Hematopoietic multipotent progenitor cell treated with erythropoietin and hydrocortisone succinate and interleukin-3 and kit ligand, for 6 days (in vitro differentiated cells): ENCODE measurements at regions not wholly inside any gene's neighbourhood (a gene's known extent, or its start where the extent isn't known, plus 50 kb on each side); places are given as distances from the start of the nearest gene placed in this dataset.
"Not testable (repeated sequence)": the region's sequence is repeated elsewhere in the genome, so short reads cannot be mapped to it uniquely, and the experiment has no call there.

Experiments used
- DNase-seq: peaks from one replicate; pipeline ENCODE4 v3.0.0-alpha.2; 2015

DNA sequence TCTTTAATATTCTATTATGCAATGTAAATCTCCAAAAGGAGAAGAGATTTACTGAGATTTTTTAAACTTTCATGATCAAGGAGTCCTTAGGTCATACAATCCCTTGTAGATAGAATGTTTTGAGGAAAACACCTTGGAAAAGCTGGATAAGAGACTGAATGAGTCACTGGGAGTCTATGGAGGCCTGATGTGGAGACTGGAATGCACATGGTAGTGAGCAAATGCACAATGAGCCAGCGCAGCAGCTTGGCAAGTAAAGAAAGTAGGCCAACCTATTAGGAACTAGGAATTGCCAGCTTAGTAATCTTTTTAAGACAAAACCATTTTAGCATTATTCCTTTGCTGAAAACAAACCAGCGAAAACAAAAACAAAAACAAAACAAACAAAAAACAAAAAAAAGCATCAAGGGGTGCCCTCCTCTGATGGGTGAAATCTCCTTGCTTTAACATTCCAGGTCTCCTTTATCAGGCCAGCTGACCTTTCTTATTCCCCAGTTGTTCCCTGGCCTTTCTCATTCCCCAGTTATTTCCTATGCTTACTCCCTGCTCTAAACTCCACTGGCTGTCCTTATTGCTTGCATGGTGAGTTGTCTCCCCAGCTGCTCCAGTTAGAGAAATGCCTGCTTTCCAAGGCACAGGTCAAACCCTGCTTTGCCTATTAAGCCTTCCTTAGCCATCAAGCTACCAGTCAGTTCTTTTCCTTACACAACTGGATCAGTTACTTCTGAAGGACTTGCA lies 135.8 kb downstream of the PLCE1 start:
- DNase-seq = no peak

DNA sequence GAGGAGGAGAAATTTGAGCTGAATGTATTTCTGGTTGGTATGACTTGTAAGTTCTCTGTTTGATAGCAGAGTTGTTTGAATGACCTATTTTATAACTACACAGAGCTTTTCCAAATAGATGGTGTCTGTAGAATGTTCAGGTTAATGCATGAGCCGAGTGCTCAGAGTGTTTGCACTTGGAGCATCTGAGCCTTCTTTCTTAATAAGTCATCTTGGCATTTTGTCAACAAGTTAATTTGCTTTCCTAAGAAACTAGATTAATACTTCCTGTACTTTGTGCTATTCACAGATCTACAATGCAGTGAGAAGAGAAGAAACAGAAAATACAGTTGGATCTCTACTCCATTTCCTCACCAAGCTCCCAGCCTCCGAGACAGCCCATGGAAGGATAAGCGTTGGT lies 138.2 kb downstream of the PLCE1 start:
- DNase-seq = no peak

DNA sequence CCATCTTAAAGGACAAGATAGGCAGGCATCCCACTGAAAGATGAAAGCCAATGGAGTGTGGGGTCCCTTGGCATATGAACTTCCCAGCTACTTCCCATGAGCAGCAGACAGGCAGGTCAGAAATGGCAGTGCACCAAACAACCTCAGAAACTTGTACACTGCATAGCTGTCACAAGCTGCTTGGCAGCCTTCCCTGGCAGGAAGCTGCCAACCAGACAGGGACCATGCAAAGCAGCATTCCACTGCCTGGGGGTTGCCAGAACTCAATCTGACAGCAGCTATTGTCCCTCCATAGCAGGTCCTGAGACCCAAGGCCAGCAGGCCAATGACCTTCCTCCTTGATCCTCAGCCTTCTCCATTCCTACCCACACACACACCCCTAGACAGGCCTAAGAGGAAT lies 139.5 kb downstream of the PLCE1 start:
- no peak for DNase-seq

DNA sequence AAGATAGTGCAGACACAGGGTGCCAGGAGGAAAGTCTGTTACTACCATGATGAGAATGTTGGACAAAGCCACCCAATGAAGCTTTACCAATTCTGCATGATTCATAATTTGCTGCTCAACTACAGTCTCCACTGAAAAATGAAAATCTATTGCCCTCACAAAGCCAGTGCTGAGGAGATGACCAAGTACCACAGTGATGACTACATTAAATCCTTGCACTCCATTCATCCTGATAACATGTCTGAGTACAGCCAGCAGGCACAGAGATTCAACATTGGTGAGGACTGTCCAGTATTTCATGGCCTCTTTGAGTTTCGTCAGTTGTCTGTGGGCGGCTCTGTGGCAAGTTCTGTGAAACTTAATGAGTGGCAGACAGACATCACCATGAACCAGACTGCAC lies 144.0 kb downstream of the PLCE1 start:
- DNase-seq = no peak

DNA sequence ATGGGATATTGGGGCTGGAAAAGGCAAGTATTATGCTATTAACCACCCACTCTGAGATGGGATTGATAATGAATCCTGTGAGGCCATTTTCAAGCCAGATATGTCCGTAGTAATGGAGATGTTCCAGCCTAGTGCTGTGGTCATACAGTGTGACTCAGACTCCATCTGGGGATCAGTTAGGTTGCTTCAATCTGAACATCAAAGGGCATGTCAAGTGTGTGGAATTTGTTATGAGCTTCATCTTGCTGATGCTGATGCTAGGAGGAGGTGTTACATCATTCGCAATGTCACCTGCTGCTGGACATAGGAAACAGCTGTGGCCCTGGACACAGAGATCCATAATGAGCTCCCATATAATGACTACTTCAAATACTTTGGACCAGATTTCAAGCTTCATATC lies 144.7 kb downstream of the PLCE1 start:
- DNase-seq = no peak

DNA sequence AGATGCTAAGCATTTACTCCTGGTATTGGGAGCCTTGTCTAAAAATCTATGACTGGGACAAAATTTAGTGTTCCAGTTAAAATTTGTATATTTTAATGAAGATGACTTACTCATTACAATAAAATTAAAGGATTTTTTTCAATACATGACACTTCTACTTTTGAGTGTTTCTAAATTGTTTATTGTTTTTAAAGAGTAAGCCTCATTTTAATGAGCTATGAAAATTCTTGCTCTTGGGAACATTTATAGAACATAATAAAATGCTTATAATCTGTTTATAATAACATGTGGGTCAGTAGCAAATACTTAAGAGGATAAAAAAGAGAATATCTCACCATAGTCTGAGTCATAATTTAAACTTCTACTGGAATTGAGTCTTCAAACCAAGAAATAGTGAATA lies 149.5 kb downstream of the PLCE1 start:
- no peak for DNase-seq

DNA sequence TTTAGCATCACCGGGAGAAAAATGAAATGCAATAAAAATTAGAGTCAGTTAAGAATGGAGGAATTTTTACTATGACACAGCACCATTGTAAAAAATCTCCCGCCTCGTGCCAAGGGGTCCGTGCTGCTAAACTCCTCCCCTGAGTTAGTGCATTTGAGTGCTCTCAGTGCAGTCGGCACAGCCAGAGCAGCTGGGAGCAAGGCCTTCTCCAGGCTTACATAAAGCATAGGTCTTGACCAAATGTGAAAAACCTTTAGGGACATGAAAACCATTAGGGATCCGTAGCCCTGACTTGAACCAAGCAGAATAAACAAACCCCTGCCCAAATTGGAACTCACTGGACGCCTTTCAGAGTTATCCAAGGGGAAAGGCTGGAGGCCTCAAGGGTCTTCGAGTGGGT lies 152.6 kb downstream of the PLCE1 start:
- DNase-seq = no peak

DNA sequence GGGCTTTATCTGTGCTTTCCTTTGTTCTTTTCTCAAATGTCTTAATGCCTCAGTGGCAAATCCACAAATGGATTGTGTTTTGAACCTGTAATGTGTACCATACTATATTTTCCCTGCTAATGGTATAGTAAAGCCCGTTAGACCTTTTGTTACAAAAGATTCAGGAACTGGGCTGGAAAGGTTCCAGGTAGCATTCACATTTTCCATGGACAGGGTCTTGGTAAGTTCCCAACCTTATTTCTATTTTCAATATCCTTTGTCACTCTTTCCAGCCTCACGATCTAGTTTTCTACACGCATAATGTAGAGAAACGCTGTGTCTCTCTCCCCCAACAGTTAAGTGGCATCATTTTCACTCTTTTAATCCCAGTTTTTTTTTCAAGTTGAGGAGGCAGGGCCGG lies 153.0 kb downstream of the PLCE1 start:
- DNase-seq = no peak

DNA sequence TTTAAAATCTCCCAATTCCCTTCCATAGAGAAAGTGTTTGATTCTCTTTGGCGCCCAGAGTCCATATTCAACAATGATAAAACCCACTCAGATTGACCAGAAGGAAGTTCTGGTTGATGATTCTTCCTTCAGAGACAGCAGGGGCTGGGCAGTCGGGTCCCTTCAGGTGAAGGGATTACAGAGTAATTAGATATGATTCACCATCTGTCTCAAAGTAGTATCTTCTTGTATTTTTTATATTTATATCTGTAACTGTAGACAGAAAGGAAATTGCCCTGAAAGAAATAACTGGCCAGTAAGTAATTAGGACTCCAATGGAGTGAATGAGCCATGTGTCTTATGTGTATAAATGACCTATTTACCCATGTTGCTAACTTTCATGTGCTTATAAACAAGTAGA lies 156.0 kb downstream of the PLCE1 start:
- DNase-seq = no peak

DNA sequence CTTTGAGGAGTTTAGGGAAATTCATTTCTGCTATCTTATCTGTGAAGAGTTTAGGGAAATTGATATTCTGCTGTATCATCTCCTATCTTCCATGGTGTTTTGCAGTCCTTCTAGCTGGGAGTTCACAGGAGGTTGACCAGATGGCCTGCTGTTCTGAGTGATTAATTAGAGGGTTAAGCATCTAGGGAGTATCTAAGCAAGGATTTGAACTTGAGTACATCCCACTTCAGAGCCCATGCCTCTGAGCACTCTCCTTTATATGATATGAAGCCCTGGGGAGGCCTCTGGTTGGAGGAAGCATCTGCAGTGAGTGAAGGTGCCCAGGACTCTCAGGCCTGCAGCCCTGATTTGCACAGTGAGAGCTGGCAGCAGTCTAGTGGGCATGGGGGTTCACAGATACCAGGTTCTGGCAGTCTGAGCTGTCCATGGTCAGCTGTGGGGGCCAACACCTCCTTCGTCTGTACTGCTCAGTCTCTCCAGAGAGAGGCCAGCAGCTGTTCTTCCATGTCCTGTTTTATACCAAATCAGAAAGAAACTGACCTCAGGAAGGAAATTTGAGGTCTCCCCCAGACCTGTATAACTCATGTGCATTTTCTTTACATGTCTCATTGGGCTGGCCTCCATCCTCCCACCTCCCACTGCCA lies 156.9 kb downstream of the PLCE1 start:
- DNase-seq = no peak

DNA sequence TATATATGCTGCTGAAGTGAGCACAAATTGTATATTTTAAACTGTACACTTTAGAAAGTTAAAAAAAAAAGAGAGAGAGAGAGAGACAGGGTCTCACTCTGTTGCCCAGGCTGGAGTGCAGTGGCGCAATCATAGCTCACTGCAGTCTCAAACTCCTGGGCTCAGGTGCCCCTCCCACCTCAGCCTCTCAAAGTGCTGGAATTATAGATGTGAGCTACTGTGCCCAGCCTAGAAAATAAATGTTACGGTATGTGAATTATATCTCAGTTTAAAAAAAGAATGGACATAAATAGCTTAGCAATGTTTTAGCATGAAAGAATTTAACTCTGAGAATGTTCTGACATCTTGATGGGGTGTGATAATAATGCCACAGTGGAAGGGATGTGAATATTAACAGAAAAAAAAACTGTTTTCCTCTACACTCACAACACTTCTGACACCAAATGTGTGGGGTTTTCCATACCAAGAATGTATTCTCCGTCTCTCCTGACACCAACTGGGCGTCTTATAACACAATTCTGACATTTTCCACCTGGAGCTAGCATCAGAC lies 162.1 kb downstream of the PLCE1 start:
- no peak for DNase-seq

DNA sequence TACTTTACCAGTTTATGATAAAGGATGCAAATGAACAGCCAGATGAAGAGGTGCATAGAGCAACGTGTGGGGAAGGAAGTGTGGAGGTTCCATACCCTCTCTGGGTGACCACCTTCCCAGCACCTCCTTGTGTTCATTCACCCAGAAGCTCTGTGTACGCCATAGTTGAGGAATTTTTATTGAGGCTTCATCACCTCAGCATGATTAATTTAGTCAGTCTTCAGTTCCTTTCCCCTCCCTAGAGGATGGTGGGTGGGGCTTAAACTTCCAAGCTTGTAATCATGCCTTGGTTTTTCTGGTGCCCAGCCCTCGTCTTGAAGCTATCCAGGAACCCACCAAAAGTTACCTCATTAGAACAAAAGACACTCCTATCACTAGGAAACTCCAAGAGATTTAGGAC lies 162.7 kb downstream of the PLCE1 start:
- no peak for DNase-seq

DNA sequence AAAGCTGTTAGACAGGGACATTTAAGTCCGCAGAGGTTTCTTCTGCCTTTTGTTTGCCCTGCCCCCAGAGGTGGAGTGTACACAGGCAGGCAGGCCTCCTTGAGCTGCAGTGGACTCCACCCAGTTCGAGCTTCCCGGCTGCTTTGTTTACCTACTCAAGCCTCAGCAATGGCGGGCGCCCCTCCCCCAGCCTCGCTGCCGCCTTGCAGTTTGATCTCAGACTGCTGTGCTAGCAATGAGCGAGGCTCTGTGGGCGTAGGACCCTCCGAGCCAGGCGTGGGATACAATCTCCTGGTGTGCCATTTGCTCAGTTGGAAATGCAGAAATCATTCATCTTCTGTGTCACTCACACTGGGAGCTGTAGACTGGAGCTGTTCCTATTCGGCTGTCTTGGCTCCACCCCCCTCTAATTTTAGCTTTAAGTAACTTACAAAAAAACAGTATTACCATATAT lies 171.5 kb downstream of the PLCE1 start:
- DNase-seq = not testable (repeated sequence)

DNA sequence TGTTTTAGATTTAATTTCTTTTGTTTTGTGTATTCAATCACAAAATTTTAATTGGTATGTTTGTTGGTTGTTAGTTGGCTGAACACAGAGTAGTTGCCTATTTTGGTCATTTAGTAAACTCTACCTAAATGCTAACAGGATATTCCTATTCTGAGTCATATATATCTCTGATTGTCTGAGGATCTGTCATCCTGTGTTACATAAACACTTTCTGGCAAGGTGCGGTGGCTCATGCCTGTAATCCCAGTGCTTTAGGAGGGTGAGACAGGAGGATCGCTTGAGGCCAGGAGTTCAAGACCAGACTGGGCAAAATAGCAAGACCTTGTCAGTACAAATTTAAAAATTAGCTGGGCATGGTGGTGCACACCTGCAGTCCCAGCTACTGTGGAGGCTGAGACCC lies 178.6 kb downstream of the PLCE1 start:
- DNase-seq = no peak

DNA sequence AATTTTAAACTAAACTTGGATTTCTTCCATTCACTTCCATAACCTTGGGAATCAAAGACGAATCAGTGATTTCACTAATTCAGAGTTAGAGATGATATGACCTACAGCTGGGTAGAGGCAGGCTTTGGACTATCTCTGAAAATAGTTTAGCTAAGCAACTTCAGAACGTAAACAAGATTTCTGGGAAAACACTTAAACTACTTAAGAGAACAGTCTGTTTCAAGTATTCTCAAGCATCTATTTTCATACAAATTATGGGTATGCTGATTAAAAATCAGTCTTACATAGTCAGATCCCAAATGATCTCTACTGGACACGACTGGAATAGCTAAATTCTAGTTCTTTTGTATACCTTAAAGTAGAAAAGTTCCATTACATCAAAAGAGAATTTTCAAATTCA lies 179.9 kb downstream of the PLCE1 start:
- no peak for DNase-seq

DNA sequence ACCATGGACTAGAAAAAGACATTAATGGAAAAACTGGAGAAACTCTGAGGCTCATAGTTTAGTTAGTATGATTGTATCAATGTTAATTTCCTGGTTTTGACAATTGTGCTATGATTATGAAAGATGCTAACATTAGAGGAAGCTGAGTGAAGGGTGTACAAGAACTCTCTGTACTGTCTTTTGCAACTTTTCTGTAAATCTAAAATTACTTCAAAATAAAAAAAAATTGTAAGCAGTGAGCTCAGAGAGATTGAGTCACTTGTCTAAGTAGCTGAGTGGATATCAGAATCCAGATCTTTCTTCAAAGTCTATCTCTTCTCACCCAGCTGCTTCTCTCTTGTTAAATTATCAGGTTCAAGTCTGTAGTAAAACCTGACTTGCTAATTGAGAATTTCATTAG lies 181.1 kb downstream of the PLCE1 start:
- DNase-seq = peak; percentile 1

DNA sequence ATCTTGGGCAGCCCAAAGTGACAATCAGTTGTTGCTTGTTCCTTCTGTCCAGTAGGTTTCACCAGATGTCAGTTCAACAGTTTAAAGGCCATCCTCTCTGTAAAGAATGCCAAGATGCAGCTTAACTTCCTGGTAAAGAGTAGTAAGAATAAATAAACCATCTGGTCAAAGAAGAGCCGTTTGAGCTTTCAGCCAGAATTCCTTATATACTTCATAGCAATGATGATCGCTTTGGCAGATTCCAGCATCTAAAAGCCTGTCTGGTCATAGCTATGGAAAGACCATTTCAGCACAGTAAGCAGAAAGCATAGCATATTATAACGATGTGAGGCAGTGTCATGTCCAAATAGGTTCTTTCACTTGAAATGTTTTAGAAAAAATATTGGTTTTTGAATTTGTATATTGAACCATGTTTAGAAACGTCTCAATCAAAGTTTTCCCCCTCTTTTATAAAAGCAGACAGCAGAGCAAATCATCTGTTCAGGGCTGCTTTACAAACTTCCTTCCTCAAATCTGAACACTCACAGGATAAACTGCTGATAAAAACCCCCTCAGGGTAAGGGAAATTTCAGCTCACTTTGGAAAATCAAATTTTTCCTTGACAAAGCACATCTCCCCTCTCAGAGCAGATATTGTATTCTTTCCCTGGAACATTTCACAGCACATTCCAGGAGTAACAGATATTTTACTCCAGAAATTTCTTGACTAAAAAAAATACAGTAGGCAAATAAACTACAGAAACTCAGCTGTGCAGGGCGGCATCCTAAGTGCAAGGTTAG lies 184.1 kb downstream of the NOC3L start:
- DNase-seq = no peak

DNA sequence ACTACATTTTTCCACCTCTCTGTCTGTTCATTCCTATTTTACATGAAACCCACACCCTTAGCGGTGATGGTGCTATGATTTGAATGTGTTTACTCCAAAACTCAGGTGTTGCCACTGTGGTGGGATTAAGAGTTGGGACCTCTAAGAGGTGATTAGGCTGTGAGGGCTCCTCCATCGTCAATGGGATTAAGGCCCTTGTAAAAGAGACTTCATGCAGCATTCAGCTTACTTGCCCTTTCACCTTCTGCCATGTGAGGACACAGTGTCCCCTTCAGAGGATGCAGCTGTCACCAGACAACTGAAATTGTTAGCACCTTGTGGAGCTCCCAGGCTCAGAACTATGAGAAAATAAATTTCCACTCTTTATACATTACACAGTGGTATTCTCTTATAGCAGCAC lies 182.2 kb downstream of the NOC3L start:
- no peak for DNase-seq

DNA sequence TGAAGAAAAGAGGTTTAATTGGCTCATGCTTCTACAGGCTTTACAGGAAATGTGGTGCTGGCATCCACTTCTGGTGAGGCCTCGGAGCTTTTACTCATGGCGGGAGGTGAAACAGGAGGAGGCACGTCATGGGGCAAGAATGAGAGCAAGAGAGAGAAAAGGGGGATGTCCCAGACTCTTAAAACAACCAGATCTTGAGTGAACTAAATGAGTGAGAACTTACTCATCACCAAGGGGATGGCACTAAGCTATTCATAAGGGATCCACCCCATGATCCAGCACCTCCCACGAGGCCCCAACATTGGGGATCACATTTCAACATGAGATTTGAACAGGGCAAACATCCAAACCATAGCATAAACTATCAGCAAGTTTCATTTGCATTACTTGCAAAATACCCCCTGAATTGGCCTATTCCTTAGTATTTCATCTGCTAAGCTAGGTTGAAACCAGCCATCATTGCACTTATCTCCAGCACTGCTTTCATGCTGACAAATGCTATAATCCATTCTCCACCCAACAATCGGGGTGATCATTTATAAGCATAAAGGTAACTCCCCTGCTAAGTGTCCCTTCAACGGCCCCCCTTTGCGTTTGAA lies 179.0 kb downstream of the NOC3L start:
- DNase-seq = no peak

DNA sequence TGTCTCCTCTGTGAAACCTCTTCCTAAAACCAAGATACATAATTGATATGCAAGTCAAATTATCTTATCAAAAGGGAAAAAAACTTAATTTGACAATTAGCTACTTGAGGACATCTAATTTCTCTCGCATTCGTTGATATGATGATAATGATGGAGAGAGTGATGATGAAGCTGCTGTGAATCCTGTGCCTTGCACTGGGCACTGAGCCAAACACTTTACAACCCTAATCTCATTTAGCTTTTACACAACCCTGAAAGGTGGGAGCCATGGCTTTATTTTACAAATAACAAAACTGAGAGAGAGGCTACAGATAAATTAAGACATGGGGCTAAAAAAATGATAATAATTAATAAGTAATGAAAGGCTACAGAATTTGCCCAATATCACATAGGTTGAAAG lies 176.0 kb downstream of the NOC3L start:
- DNase-seq = no peak

DNA sequence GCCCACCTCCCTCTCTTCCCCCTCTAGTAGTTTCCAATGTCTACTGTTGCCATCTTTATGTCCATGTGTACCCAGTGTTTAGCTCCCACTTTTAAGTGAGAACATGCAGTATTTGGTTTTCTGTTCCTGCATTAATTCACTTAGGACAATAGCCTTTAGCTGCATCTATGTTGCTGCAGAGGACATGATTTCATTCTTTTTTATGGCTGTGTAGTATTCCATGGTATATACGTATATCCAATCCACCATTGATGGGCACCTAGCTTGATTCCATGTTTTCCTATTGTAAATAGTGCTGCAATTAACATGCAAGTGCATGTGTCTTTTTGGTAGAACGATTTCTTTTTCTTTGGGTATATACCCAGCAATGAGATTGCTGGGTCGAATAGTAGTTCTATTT lies 170.4 kb downstream of the NOC3L start:
- no peak for DNase-seq

DNA sequence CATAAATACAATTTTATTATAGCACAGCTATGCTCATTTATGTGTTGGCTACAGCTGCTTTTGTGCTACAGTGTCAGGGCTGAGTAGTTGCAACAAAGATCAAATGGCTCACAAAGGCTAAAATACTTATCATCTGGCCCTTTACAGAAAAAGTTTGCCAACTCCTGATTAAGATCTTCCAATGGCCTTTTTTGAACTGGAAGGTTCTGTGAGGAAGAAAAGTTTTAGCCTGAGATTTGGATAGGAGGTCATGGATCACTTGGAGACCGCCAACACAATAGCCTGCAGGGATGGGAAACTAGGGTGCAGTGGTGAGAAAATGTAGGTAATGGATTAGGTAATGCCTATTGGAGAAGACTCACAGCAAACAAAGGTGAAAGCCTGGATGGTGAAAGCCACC lies 169.8 kb downstream of the NOC3L start:
- no peak for DNase-seq

DNA sequence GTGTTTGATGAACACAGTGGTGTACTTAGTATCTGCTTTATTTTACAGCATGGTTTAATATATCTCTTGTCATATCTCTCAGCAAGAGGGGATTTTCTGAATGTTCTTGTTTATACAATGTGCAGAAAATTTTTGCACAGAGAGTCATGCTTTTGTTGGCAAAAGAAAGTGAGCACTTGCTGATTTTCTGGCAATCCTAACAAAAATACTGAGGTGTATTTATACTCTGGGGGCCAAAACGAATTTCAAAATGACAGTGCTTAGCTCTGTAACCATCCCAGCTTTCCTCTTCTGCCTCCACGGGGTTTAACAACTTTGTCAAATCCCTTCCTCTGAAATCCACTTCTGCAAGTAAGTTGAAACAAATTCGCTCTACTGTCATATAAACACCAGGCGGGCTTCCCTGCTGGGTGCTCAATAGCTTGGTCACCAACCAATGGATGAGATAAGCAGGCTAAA lies 169.2 kb downstream of the NOC3L start:
- DNase-seq = no peak
